IMR-90 (cell line): ENCODE measurements at regions not wholly inside any gene's neighbourhood (a gene's known extent, or its start where the extent isn't known, plus 50 kb on each side); places are given as distances from the start of the nearest gene placed in this dataset.

Source experiments
- ATAC-seq: fragments of 200-7000 bp; cut with Tn5 transposase; 2 replicates; pipeline ENCODE4 v1.9.1; 2020; ENCODE audit warnings: low read depth, mild to moderate bottlenecking, moderate library complexity
- BruUV-seq: library from RNA; stranded (reverse); fragments of 400-500 nt; replicated peaks from 2 replicates; lab custom pipeline; 2021; lab: Mats Ljungman, UMichigan
- CTCF ChIA-PET: fragments of 300-600 bp; formaldehyde crosslinking; extraction: SDS; loops from one replicate; lab custom pipeline; 2021; ENCODE audit warnings: antibody characterized with exemption; lab: Yijun Ruan, JAX
- POLR2A ChIA-PET: fragments of 300-600 bp; sonication (Branson Sonifier 250); formaldehyde crosslinking; loops from one replicate; lab custom pipeline; 2022; ENCODE audit warnings: antibody characterized with exemption; ENCODE audit not compliant: unreplicated experiment; lab: Charles Lee
- DNase-seq: peaks from one replicate; pipeline ENCODE4 v3.0.0; 2013
- H2AFZ ChIP-seq: replicated peaks from 2 replicates; pipeline ENCODE3; 2013; ENCODE audit warnings: low read length, mild to moderate bottlenecking; ENCODE audit not compliant: poor library complexity
- H2AK5ac ChIP-seq: 2 replicates; pipeline ENCODE4 v1.6.1; 2013; ENCODE audit warnings: low read depth, low read length, inconsistent platforms
- H2AK9ac ChIP-seq: replicated peaks from 2 replicates; pipeline ENCODE3; 2013; ENCODE audit warnings: mild to moderate bottlenecking, low read depth, low read length, moderate library complexity; ENCODE audit not compliant: poor library complexity
- H2BK120ac ChIP-seq: 2 replicates; pipeline ENCODE4 v1.6.1; 2013; ENCODE audit warnings: low read depth, low read length, inconsistent platforms
- H2BK15ac ChIP-seq: 3 replicates; pipeline ENCODE4 v1.6.1; 2013; ENCODE audit warnings: low read depth, low read length, inconsistent platforms
- H2BK20ac ChIP-seq: 2 replicates; pipeline ENCODE4 v1.6.1; 2013; ENCODE audit warnings: low read depth, mild to moderate bottlenecking, inconsistent platforms, low read length, moderate library complexity
- H2BK5ac ChIP-seq: 2 replicates; pipeline ENCODE4 v1.6.1; 2013; ENCODE audit warnings: mild to moderate bottlenecking, low read depth, low read length, inconsistent platforms; ENCODE audit not compliant: poor library complexity, severe bottlenecking
- H3K14ac ChIP-seq: replicated peaks from 2 replicates; pipeline ENCODE4 v1.6.1; 2013; ENCODE audit warnings: low read depth, low read length, inconsistent platforms
- H3K18ac ChIP-seq: 2 replicates; pipeline ENCODE4 v1.6.1; 2013; ENCODE audit warnings: low read depth, low read length, control low read depth
- H3K23ac ChIP-seq: 2 replicates; pipeline ENCODE4 v1.6.1; 2013; ENCODE audit warnings: low read depth, low read length, inconsistent platforms
- H3K27ac ChIP-seq: 2 replicates; pipeline ENCODE4 v1.5.1; 2013; ENCODE audit warnings: mild to moderate bottlenecking, control low read depth, low read length; ENCODE audit not compliant: insufficient read depth
- H3K27me3 ChIP-seq: 2 replicates; pipeline ENCODE4 v1.6.1; 2013; ENCODE audit warnings: low read length; ENCODE audit not compliant: control insufficient read depth, insufficient read depth
- H3K36me3 ChIP-seq: 2 replicates; pipeline ENCODE4 v1.6.1; 2013; ENCODE audit warnings: low read length, mixed read lengths; ENCODE audit not compliant: control insufficient read depth, insufficient read depth
- H3K4ac ChIP-seq: 2 replicates; pipeline ENCODE4 v1.6.1; 2013; ENCODE audit warnings: low read depth, low read length, inconsistent platforms
- H3K4me1 ChIP-seq: 2 replicates; pipeline ENCODE4 v1.6.1; 2013; ENCODE audit warnings: low read length, mixed read lengths; ENCODE audit not compliant: control insufficient read depth, insufficient read depth
- H3K4me2 ChIP-seq: 2 replicates; pipeline ENCODE4 v1.6.1; 2013; ENCODE audit warnings: low read depth, mild to moderate bottlenecking, control low read depth, low read length, moderate library complexity
- H3K4me3 ChIP-seq: 2 replicates; pipeline ENCODE4 v1.5.1; 2013; ENCODE audit warnings: low read depth, mild to moderate bottlenecking, control low read depth, low read length, moderate library complexity; ENCODE audit not compliant: insufficient read depth
- H3K56ac ChIP-seq: 2 replicates; pipeline ENCODE4 v1.6.1; 2013; ENCODE audit warnings: low read length, inconsistent platforms; ENCODE audit not compliant: insufficient read depth; ENCODE audit errors: extremely low read depth
- H3K79me1 ChIP-seq, 2 experiments: 2 replicates each; pipeline ENCODE4 v1.6.1; 2013; ENCODE audit warnings: low read length in 2 of 2, inconsistent platforms in 1 of 2, low read depth in 1 of 2
- H3K9ac ChIP-seq: 2 replicates; pipeline ENCODE4 v1.6.1; 2013; ENCODE audit warnings: low read depth, low read length, control low read depth
- H3K9me1 ChIP-seq: 2 replicates; pipeline ENCODE4 v1.6.1; 2013; ENCODE audit warnings: low read length, inconsistent platforms; ENCODE audit not compliant: insufficient read depth
- H3K9me3 ChIP-seq: 2 replicates; pipeline ENCODE4 v1.6.1; 2013; ENCODE audit warnings: low read length; ENCODE audit not compliant: control insufficient read depth, insufficient read depth
- H4K20me1 ChIP-seq: 2 replicates; pipeline ENCODE4 v1.6.1; 2013; ENCODE audit warnings: low read length, inconsistent platforms; ENCODE audit not compliant: insufficient read depth
- H4K5ac ChIP-seq: 2 replicates; pipeline ENCODE4 v1.6.1; 2013; ENCODE audit warnings: mild to moderate bottlenecking, low read depth, low read length, control low read depth
- H4K8ac ChIP-seq, 2 experiments: 2 replicates each; pipeline ENCODE4 v1.6.1; 2013; ENCODE audit warnings: low read depth in 2 of 2, low read length in 2 of 2, control low read depth in 1 of 2, inconsistent platforms in 1 of 2
- H4K91ac ChIP-seq: 2 replicates; pipeline ENCODE4 v1.6.1; 2013; ENCODE audit warnings: low read depth, low read length, inconsistent platforms; ENCODE audit not compliant: insufficient read depth
- BHLHE40 ChIP-seq: fragments of 150-350 bp; IDR thresholded peaks from 2 replicates; pipeline ENCODE4 v1.6.1; 2016; ENCODE audit warnings: mild to moderate bottlenecking, low read depth, low read length
- CEBPB ChIP-seq: IDR thresholded peaks from 2 replicates; pipeline ENCODE4 v1.6.1; 2012; ENCODE audit warnings: low read depth, low read length, improper control_type of control experiment
- CHD1 ChIP-seq: IDR thresholded peaks from 2 replicates; pipeline ENCODE4 v1.6.1; 2012; ENCODE audit warnings: low read depth, low read length, improper control_type of control experiment
- FOS ChIP-seq: fragments of 150-350 bp; IDR thresholded peaks from 2 replicates; pipeline ENCODE4 v1.6.1; 2016; ENCODE audit warnings: low read depth, low read length
- MAFK ChIP-seq: IDR thresholded peaks from 2 replicates; pipeline ENCODE4 v1.6.1; 2012; ENCODE audit warnings: low read depth, low read length, improper control_type of control experiment
- MAZ ChIP-seq: IDR thresholded peaks from 2 replicates; pipeline ENCODE4 v1.6.1; 2012; ENCODE audit warnings: low read depth, mild to moderate bottlenecking, low read length, improper control_type of control experiment, moderate library complexity, borderline replicate concordance
- MXI1 ChIP-seq: IDR thresholded peaks from 2 replicates; pipeline ENCODE4 v1.6.1; 2012; ENCODE audit warnings: low read depth, mild to moderate bottlenecking, low read length, moderate library complexity, borderline replicate concordance
- NFE2L2 ChIP-seq: fragments of 150-350 bp; IDR thresholded peaks from 2 replicates; pipeline ENCODE4 v1.6.1; 2016; ENCODE audit warnings: low read depth, mild to moderate bottlenecking, low read length
- POLR2A ChIP-seq: IDR thresholded peaks from 2 replicates; pipeline ENCODE4 v1.6.1; 2012; ENCODE audit warnings: mild to moderate bottlenecking, low read depth, low read length
- RCOR1 ChIP-seq: IDR thresholded peaks from 2 replicates; pipeline ENCODE4 v1.6.1; 2012; ENCODE audit warnings: mild to moderate bottlenecking, low read length, improper control_type of control experiment; ENCODE audit not compliant: insufficient replicate concordance
- RFX5 ChIP-seq: IDR thresholded peaks from 2 replicates; pipeline ENCODE4 v1.8.0; 2012; ENCODE audit warnings: low read depth, mild to moderate bottlenecking, low read length, moderate library complexity
- SMC3 ChIP-seq: fragments of 150-350 bp; IDR thresholded peaks from 2 replicates; pipeline ENCODE4 v1.6.1; 2016; ENCODE audit warnings: low read depth, mild to moderate bottlenecking, antibody characterized with exemption, low read length, moderate library complexity
- USF2 ChIP-seq: fragments of 150-350 bp; IDR thresholded peaks from 2 replicates; pipeline ENCODE4 v1.6.1; 2017; ENCODE audit warnings: mild to moderate bottlenecking, antibody characterized with exemption, low read length, low read depth
- WGBS, 2 experiments: methylation state at CpG; one replicate each; pipeline versions ENCODE4 v1.1.5 to v1.1.7; 2013; ENCODE audit warnings: missing lambda C conversion rate in 2 of 2; ENCODE audit not compliant: insufficient read length in 1 of 2; ENCODE audit errors: extremely low coverage in 2 of 2; 5-methylcytosine and 5-hydroxymethylcytosine counted together
- dilution Hi-C: fragments of 300-500 bp; cut with HindIII; formaldehyde crosslinking; loops from one replicate; pipeline ENCODE4 v1.14.3; 2018; ENCODE audit warnings: low sequenced_read_pairs; ENCODE audit not compliant: unreplicated experiment
- in situ Hi-C: fragments of 300-500 bp; cut with MboI; formaldehyde crosslinking; loops from 3 replicates; pipeline ENCODE4 v1.14.3; 2019; ENCODE audit warnings: low sequenced_read_pairs, inconsistent platforms, mixed read lengths
- intact Hi-C: fragments of 100-400 bp; cut with micrococcal nuclease; formaldehyde crosslinking; loops from 2 replicates; pipeline ENCODE4 v1.10.0; 2022
- TF ChIP-seq, protein P1 (sequence below): fragments of 150-350 bp; IDR thresholded peaks from 2 replicates; pipeline ENCODE4 v1.6.1; 2016; ENCODE audit warnings: low read depth, mild to moderate bottlenecking, low read length, moderate library complexity, borderline replicate concordance
- TF ChIP-seq, protein P2 (sequence below): conservative IDR thresholded peaks from 2 replicates; pipeline ENCODE4 v1.5.1; 2012; ENCODE audit warnings: mild to moderate bottlenecking, low read depth, low read length, improper control_type of control experiment

GRCh38 chr5:4646715-4647375 is 493.3 kb upstream of the ADAMTS16 start:
- Histone ChIP-seq H3K79me1 (no peaks in the 10 kb centered on the region), H2AK9ac (no peak overlapping the region), H3K9ac (no peak overlapping the region), H4K5ac (no peak overlapping the region), H2BK5ac (no peak overlapping the region), H2BK120ac (no peak overlapping the region), H3K4me1 (no peaks in the 10 kb centered on the region), H3K23ac (no peak overlapping the region), H4K8ac (no peak overlapping the region), H3K27me3 (no peaks in the 10 kb centered on the region), H3K14ac (no peak overlapping the region), H2AFZ (no peak overlapping the region), H2BK20ac (no peak overlapping the region), H2BK15ac (no peak overlapping the region), H3K4me2 (no peak overlapping the region), H3K18ac (no peak overlapping the region), H3K56ac (no peak overlapping the region), H3K4me3 (no peak overlapping the region), H4K91ac (no peak overlapping the region), H3K36me3 (no peaks in the 10 kb centered on the region), H3K9me1 (no peaks in the 10 kb centered on the region), H3K9me3 (peaks cover 18% of the 10 kb centered on the region; the same call in 1 of the 2 replicates), H3K27ac (no peak overlapping the region), H2AK5ac (no peak overlapping the region), H3K4ac (no peak overlapping the region), H4K20me1 (no peaks in the 10 kb centered on the region)
- dilution Hi-C loops, result no loop called here
- ChIA-PET CTCF (no interaction called here), POLR2A (no interaction called here)
- ATAC-seq (no peak), DNase-seq (no peak)
- no TSS peak for BruUV-seq
- TF ChIP-seq USF2 (no peak), RCOR1 (no peak), BHLHE40 (no peak), SMC3 (no peak), POLR2A (no peak), CHD1 (no peak), FOS (no peak), MXI1 (no peak), RFX5 (no peak), CEBPB (no peak), MAFK (no peak), NFE2L2 (no peak), MAZ (no peak)
- TF ChIP-seq, protein P1, sequence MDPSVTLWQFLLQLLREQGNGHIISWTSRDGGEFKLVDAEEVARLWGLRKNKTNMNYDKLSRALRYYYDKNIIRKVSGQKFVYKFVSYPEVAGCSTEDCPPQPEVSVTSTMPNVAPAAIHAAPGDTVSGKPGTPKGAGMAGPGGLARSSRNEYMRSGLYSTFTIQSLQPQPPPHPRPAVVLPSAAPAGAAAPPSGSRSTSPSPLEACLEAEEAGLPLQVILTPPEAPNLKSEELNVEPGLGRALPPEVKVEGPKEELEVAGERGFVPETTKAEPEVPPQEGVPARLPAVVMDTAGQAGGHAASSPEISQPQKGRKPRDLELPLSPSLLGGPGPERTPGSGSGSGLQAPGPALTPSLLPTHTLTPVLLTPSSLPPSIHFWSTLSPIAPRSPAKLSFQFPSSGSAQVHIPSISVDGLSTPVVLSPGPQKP, result no peak
- TF ChIP-seq, protein P2, sequence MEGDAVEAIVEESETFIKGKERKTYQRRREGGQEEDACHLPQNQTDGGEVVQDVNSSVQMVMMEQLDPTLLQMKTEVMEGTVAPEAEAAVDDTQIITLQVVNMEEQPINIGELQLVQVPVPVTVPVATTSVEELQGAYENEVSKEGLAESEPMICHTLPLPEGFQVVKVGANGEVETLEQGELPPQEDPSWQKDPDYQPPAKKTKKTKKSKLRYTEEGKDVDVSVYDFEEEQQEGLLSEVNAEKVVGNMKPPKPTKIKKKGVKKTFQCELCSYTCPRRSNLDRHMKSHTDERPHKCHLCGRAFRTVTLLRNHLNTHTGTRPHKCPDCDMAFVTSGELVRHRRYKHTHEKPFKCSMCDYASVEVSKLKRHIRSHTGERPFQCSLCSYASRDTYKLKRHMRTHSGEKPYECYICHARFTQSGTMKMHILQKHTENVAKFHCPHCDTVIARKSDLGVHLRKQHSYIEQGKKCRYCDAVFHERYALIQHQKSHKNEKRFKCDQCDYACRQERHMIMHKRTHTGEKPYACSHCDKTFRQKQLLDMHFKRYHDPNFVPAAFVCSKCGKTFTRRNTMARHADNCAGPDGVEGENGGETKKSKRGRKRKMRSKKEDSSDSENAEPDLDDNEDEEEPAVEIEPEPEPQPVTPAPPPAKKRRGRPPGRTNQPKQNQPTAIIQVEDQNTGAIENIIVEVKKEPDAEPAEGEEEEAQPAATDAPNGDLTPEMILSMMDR, result no peak
- in situ Hi-C loops, result no loop called here
- no CpG with 5 or more reads among the region's 8 CpGs for WGBS, 2 experiments
- intact Hi-C loops, result no loop called here
